K562 (cell line): ENCODE measurements at regions not wholly inside any gene's neighbourhood (a gene's known extent, or its start where the extent isn't known, plus 50 kb on each side); places are given as distances from the start of the nearest gene placed in this dataset.

Experiments
- ATAC-seq: fragments of 200-7000 bp; cut with Tn5 transposase; 3 replicates; pipeline ENCODE4 v1.9.1; 2020; ENCODE audit warnings: moderate library complexity
- BruUV-seq: library from RNA; stranded (reverse); fragments of 400-500 nt; replicated peaks from 2 replicates; lab custom pipeline; 2021; lab: Mats Ljungman, UMichigan
- CTCF ChIA-PET: fragments of 300-600 bp; formaldehyde crosslinking; extraction: SDS; loops from one replicate; lab custom pipeline; 2021; ENCODE audit warnings: low intra/inter-chr PET ratio; lab: Yijun Ruan, JAX
- POLR2A ChIA-PET: fragments of 300-600, 350-650 bp; sonication (Branson Sonifier 250); formaldehyde crosslinking; extraction: SDS; loops from one replicate; lab custom pipeline; 2021; ENCODE audit warnings: antibody characterized with exemption, inconsistent platforms; lab: Yijun Ruan, JAX
- DNase-seq, 4 experiments: peaks; one replicate each; pipeline versions ENCODE4 v3.0.0 to v3.0.0-alpha.2; 2011 to 2018; ENCODE audit warnings: low spot score in 3 of 4, mixed read lengths in 3 of 4; ENCODE audit errors: extremely low read depth in 1 of 4
- FAIRE-seq: peaks from 2 replicates; lab custom pipeline; 2011; peaks lifted over from hg19 to GRCh38; lab: Jason Lieb, UNC
- H2AFZ ChIP-seq: 2 replicates; pipeline ENCODE4 v1.6.0; 2011; ENCODE audit warnings: low read depth, low read length, control low read depth, inconsistent platforms
- H3K27ac ChIP-seq: fragments of 200-600 bp; 3 replicates; pipeline ENCODE4 v1.8.0; 2011; ENCODE audit warnings: low read depth, mild to moderate bottlenecking, control low read depth, inconsistent platforms, low read length, moderate library complexity, mixed read lengths; ENCODE audit errors: extremely low read depth
- H3K27me3 ChIP-seq, 2 experiments: fragments of 300-600 bp in 1 of 2; 2 replicates in 1 of 2; 3 replicates in 1 of 2; pipeline versions ENCODE4 v1.6.0 to v1.8.0; 2011; ENCODE audit warnings: inconsistent platforms in 2 of 2, low read length in 2 of 2, mild to moderate bottlenecking in 1 of 2, mixed read lengths in 1 of 2, moderate library complexity in 1 of 2; ENCODE audit not compliant: control insufficient read depth in 2 of 2, insufficient read depth in 2 of 2
- H3K36me3 ChIP-seq: fragments of 300-600 bp; 3 replicates; pipeline ENCODE4 v1.8.0; 2011; ENCODE audit warnings: mild to moderate bottlenecking, low read length, inconsistent platforms; ENCODE audit not compliant: control insufficient read depth, insufficient read depth
- H3K4me1 ChIP-seq, 2 experiments: fragments of 200-600 bp in 1 of 2; replicated peaks in 1 of 2; 2 replicates in 1 of 2; 3 replicates in 1 of 2; pipeline versions ENCODE4 v1.5.1 to v1.8.0; 2011; ENCODE audit warnings: inconsistent platforms in 2 of 2, low read length in 2 of 2, mild to moderate bottlenecking in 1 of 2, mixed read lengths in 1 of 2, moderate library complexity in 1 of 2; ENCODE audit not compliant: control insufficient read depth in 2 of 2, insufficient read depth in 2 of 2
- H3K4me2 ChIP-seq: 2 replicates; pipeline ENCODE4 v1.6.1; 2011; ENCODE audit warnings: low read length, control low read depth, inconsistent platforms, mixed read lengths; ENCODE audit not compliant: insufficient read depth
- H3K4me3 ChIP-seq: fragments of 200-600 bp; sonication (generic), shearing (Covaris generic); 2 replicates; pipeline ENCODE4 v1.5.1; 2016; ENCODE audit warnings: control low read depth, inconsistent platforms
- H3K79me2 ChIP-seq: fragments of 200-600 bp; 3 replicates; pipeline ENCODE4 v1.8.0; 2011; ENCODE audit warnings: low read length, inconsistent platforms; ENCODE audit not compliant: control insufficient read depth, insufficient read depth
- H3K9ac ChIP-seq, 2 experiments: 2 replicates each; pipeline versions ENCODE4 v1.6.0 to v1.6.1; 2011; ENCODE audit warnings: low read depth in 2 of 2, low read length in 2 of 2, control low read depth in 1 of 2, inconsistent platforms in 1 of 2, mild to moderate bottlenecking in 1 of 2, mixed read lengths in 1 of 2; ENCODE audit not compliant: insufficient read depth in 1 of 2
- H3K9me1 ChIP-seq: one replicate; pipeline ENCODE4 v1.6.0; 2011; ENCODE audit warnings: inconsistent platforms, mild to moderate bottlenecking, low read length, moderate library complexity; ENCODE audit not compliant: control insufficient read depth, insufficient read depth
- H3K9me3 ChIP-seq: replicated peaks from 2 replicates; pipeline ENCODE4 v1.5.1; 2011; ENCODE audit warnings: low read depth, low read length, inconsistent platforms; ENCODE audit not compliant: control insufficient read depth, insufficient read depth
- H4K20me1 ChIP-seq: replicated peaks from 2 replicates; pipeline ENCODE4 v1.6.1; 2011; ENCODE audit warnings: low read length, inconsistent platforms, mixed read lengths; ENCODE audit not compliant: control insufficient read depth, insufficient read depth
- CBX1 ChIP-seq: sonication (generic); IDR thresholded peaks from 2 replicates; pipeline ENCODE4 v1.6.1; 2016; ENCODE audit warnings: antibody characterized with exemption, low read depth, mild to moderate bottlenecking
- STAT6 ChIP-seq: sonication (generic); formaldehyde crosslinking; IDR thresholded peaks from 2 replicates; pipeline ENCODE4 v1.8.1; 2023; ENCODE audit warnings: mild to moderate bottlenecking, missing genetic modification reagents
- WGBS: fragments of 100-300 bp; shearing (Covaris generic); methylation state at CpG from one replicate; pipeline ENCODE4 v1.1.6; 2016; ENCODE audit warnings: low coverage, mixed read lengths; ENCODE audit not compliant: insufficient coverage; ENCODE audit errors: missing lambda C conversion rate; 5-methylcytosine and 5-hydroxymethylcytosine counted together
- in situ Hi-C: fragments of 300-500 bp; cut with MboI; formaldehyde crosslinking; loops from 4 replicates; pipeline ENCODE4 v1.15.0; 2018; ENCODE audit warnings: inconsistent platforms, mixed read lengths
- intact Hi-C: fragments of 100-400 bp; cut with micrococcal nuclease; formaldehyde crosslinking; loops from 2 replicates; pipeline ENCODE4 v1.14.2; 2022

GRCh38 chr5:98419825-98420224, 353.6 kb upstream of the RGMB start:
- Histone ChIP-seq H3K36me3 (no peaks in the 10 kb centered on the region), H2AFZ (no peak overlapping the region), H3K9me3 (no peaks in the 10 kb centered on the region), H3K27me3 (no peaks in the 10 kb centered on the region), H3K27ac (no peak overlapping the region), H4K20me1 (no peaks in the 10 kb centered on the region), H3K79me2 (no peaks in the 10 kb centered on the region), H3K4me2 (no peak overlapping the region), H3K9me1 (no peaks in the 10 kb centered on the region), H3K4me3 (no peak overlapping the region), H3K4me1 (no peaks in the 10 kb centered on the region), H3K9ac (no peak overlapping the region)
- BruUV-seq: no TSS peak
- intact Hi-C loops: no loop called here
- 0% methylated on average over 1 of the region's 1 CpG for WGBS
- ChIA-PET POLR2A (no interaction called here), CTCF (no interaction called here)
- FAIRE-seq: no peak
- in situ Hi-C loops: no loop called here
- DNase-seq: no peak
- TF ChIP-seq CBX1 (no peak), STAT6 (CRISPR knock-in tag) (no peak)
- ATAC-seq: no peak
